ENCODE measurements at regions not wholly inside any gene's neighbourhood (a gene's known extent, or its start where the extent isn't known, plus 50 kb on each side); places are given as distances from the start of the nearest gene placed in this dataset.
A peak's percentile ranks its signal among the peaks of the same experiment; 100 is the strongest.

GRCh38 chr3:177828208-177828565 is 630.9 kb upstream of the TBL1XR1 start:
- Histone ChIP-seq H3K36me3 (no peaks in the 10 kb centered on the region), H3K27ac (peak overlapping the region; percentile 42 to 52), H3K27me3 (no peaks in the 10 kb centered on the region), H3K4me1 (peaks cover 13% of the 10 kb centered on the region in 2 donors), H3K4me3 (no peak overlapping the region), H3K9me3 (no peaks in the 10 kb centered on the region)
- intact Hi-C loops (cut with DNase I; ENCODE audit: low total_unique reads), result no loop called here
- TF ChIP-seq POLR2AphosphoS5 (IDR thresholded peaks at IDR 0.05), result no peak
- no peak for TF ChIP-seq POLR2A (IDR thresholded peaks at IDR 0.05)
- no peak for TF ChIP-seq CTCF (IDR thresholded peaks at IDR 0.05)
- DNase-seq (ENCODE audit: low spot score in 2 of 2), result no peak

- Histone ChIP-seq H3K27ac (peak overlapping the region; percentile 62 to 78), H3K4me1 (no peaks in the 10 kb centered on the region), H3K9me3 (no peaks in the 10 kb centered on the region), H3K4me3 (no peak overlapping the region), H3K36me3 (no peaks in the 10 kb centered on the region), H3K27me3 (no peaks in the 10 kb centered on the region)
- DNase-seq (ENCODE audit: low spot score in 2 of 2), result peak in 1 of 2 donors; percentile 61
- TF ChIP-seq POLR2AphosphoS5 (IDR thresholded peaks at IDR 0.05) (peak in 2 of 3 donors; percentile 27 to 71), POLR2A (IDR thresholded peaks at IDR 0.05) (no peak)
- intact Hi-C loops (cut with DNase I; ENCODE audit: low total_unique reads), result no loop called here
Measured at GRCh38 chr3:177830411-177830849, 633.1 kb upstream of the TBL1XR1 start.

- no peak for TF ChIP-seq POLR2AphosphoS5 (IDR thresholded peaks at IDR 0.05)
- TF ChIP-seq CTCF (IDR thresholded peaks at IDR 0.05), result no peak
- no peak for TF ChIP-seq POLR2A (IDR thresholded peaks at IDR 0.05)
- DNase-seq (ENCODE audit: low spot score in 2 of 2), result no peak
- no peaks in the 10 kb centered on the region for H3K9me3 ChIP-seq
- no peak overlapping the region for H3K4me3 ChIP-seq
- H3K27me3 ChIP-seq, result no peaks in the 10 kb centered on the region
- intact Hi-C loops (cut with DNase I; ENCODE audit: low total_unique reads), result no loop called here
- peaks cover 0 to 8% of the 10 kb centered on the region in 2 donors for H3K4me1 ChIP-seq
- H3K36me3 ChIP-seq, result no peaks in the 10 kb centered on the region
- H3K27ac ChIP-seq, result peak overlapping the region; percentile 4 to 62
Measured at GRCh38 chr3:177831361-177831760, 634.1 kb upstream of the TBL1XR1 start.

GRCh38 chr3:177832880-177833279 is 635.6 kb upstream of the TBL1XR1 start:
- H3K27me3 ChIP-seq, result no peaks in the 10 kb centered on the region
- peaks cover 0 to 16% of the 10 kb centered on the region in 2 donors for H3K4me1 ChIP-seq
- DNase-seq (ENCODE audit: low spot score in 2 of 2), result no peak
- H3K36me3 ChIP-seq, result no peaks in the 10 kb centered on the region
- H3K9me3 ChIP-seq, result no peaks in the 10 kb centered on the region
- H3K4me3 ChIP-seq, result no peak overlapping the region
- H3K27ac ChIP-seq, result no peak overlapping the region
- intact Hi-C loops (cut with DNase I; ENCODE audit: low total_unique reads), result no loop called here
- TF ChIP-seq CTCF (IDR thresholded peaks at IDR 0.05), result no peak
- no peak for TF ChIP-seq POLR2AphosphoS5 (IDR thresholded peaks at IDR 0.05)
- no peak for TF ChIP-seq POLR2A (IDR thresholded peaks at IDR 0.05)

GRCh38 chr3:177833332-177833731 is 636.0 kb upstream of the TBL1XR1 start:
- no peak overlapping the region for H3K27ac ChIP-seq
- no peak for TF ChIP-seq POLR2AphosphoS5 (IDR thresholded peaks at IDR 0.05)
- TF ChIP-seq POLR2A (IDR thresholded peaks at IDR 0.05), result no peak
- no peak for TF ChIP-seq CTCF (IDR thresholded peaks at IDR 0.05)
- H3K36me3 ChIP-seq, result no peaks in the 10 kb centered on the region
- intact Hi-C loops (cut with DNase I; ENCODE audit: low total_unique reads), result no loop called here
- no peaks in the 10 kb centered on the region for H3K27me3 ChIP-seq
- no peaks in the 10 kb centered on the region for H3K9me3 ChIP-seq
- DNase-seq (ENCODE audit: low spot score in 2 of 2), result no peak
- H3K4me3 ChIP-seq, result no peak overlapping the region
- H3K4me1 ChIP-seq, result peaks cover 0 to 16% of the 10 kb centered on the region in 2 donors

GRCh38 chr3:177835008-177835407 is 637.7 kb upstream of the TBL1XR1 start:
- peaks cover 0 to 16% of the 10 kb centered on the region in 2 donors for H3K4me1 ChIP-seq
- peak overlapping the region; percentile 13 to 44 for H3K27ac ChIP-seq
- no peaks in the 10 kb centered on the region for H3K27me3 ChIP-seq
- DNase-seq (ENCODE audit: low spot score in 2 of 2), result no peak
- intact Hi-C loops (cut with DNase I; ENCODE audit: low total_unique reads), result no loop called here
- no peak overlapping the region for H3K4me3 ChIP-seq
- TF ChIP-seq POLR2AphosphoS5 (IDR thresholded peaks at IDR 0.05) (no peak), POLR2A (IDR thresholded peaks at IDR 0.05) (no peak), CTCF (IDR thresholded peaks at IDR 0.05) (no peak)
- H3K9me3 ChIP-seq, result no peaks in the 10 kb centered on the region
- H3K36me3 ChIP-seq, result no peaks in the 10 kb centered on the region

Data from breast epithelium (tissue), 4 donors.